UCSD-AML1 (cell line): ENCODE measurements at regions not wholly inside any gene's neighbourhood (a gene's known extent, or its start where the extent isn't known, plus 50 kb on each side); places are given as distances from the start of the nearest gene placed in this dataset.

Experiments
- DNase-seq: peaks from one replicate; lab custom pipeline; 2025; ENCODE audit not compliant: unreplicated experiment; lab: John Stamatoyannopoulos, UW

DNA sequence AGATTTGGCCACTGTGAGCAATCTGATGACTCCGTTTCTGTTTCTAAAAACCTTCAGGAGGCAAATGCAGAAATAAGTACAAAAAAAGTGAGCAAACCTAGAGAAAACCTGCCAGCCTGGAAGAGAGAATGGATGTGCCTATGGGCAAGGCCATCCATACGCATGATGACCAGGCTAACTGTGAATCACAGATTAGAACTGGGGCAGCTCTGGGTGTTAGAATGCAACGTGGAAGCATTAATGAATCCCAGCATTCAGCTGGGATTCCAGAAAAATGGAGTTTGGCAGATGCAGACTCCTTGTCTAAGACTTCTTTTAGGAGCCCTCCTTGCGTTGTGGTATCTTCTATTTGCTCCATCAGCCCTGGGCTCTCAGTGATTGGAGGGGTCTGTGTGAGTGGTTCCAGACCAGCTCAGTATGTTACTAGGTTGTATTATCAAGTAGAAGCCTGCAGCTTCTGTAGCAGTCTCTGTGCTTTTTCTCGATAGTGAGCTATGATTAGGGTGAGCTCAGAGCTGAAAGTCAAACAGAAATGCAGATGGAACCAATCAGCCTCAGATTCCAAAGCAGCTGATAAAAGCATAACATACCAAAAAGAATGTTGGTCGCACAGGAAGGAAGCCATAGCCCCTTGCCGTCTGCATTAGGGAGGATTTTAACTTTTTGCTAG, 154.0 kb downstream of the PSMG1 start:
- DNase-seq: no peak

DNA sequence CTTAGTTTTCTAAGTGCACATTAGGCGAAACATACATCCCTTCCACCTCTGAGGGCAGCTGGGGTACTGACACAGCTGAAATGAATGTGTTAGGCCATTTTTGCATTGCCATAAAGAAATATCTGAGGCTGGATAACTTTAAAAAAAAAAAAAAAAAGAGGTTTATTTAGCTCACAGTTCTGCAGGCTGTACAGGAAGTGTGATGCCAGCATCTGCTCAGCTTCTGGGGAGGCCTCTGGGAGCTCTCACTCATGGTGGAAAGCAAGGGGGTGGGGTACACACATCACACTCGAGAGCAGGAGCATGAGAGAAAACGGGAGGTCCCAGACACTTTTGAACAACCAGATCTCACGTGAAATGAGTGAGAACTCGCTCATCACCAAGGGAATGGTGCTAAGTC, 158.1 kb downstream of the PSMG1 start:
- no peak for DNase-seq

DNA sequence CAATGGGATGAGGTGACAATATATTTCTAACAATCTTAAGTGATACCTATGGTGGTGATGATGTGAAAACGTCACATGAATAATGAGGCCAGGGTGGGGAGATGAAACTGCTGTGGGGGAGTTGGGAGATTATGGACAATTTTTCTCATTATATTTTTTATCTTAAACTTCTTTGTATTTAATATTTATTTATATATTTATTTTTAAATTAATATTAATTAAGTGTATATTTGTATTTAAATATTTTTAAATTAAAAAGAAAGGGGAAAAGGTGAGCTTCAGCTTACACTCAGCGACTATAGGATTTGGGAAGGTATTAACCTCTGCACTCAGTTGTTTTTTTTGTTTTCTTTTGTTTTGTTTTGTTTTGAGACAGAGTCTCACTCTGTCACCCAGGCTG, 158.7 kb downstream of the PSMG1 start:
- DNase-seq: no peak

- no peak for DNase-seq
Observed at GRCh38 chr21:39022863-39023693, 160.2 kb downstream of the PSMG1 start.

GRCh38 chr21:39022466-39022862, 160.8 kb downstream of the PSMG1 start:
- no peak for DNase-seq

DNA sequence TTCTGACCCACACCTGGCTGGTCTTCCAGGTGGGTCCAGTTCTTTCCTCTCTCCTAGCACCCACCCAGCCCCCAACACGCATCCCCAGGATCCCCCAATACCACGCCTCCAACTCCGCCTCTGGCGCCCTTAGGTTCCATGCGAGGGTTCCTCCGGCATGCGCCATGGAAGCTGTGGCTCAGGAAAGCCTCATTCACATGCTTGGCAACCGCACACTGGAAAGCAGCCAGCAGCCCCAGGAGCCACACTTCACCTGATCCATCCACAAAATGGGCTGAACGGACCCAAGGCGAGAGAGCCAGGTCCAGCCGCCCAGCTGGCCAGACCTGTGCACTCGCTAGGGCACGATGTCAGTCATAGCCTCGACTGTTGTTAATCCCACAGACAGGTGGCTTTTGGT, 161.2 kb downstream of the PSMG1 start:
- DNase-seq: no peak

- DNase-seq: no peak
Observed at GRCh38 chr21:39021478-39021832, 161.8 kb downstream of the PSMG1 start.

DNA sequence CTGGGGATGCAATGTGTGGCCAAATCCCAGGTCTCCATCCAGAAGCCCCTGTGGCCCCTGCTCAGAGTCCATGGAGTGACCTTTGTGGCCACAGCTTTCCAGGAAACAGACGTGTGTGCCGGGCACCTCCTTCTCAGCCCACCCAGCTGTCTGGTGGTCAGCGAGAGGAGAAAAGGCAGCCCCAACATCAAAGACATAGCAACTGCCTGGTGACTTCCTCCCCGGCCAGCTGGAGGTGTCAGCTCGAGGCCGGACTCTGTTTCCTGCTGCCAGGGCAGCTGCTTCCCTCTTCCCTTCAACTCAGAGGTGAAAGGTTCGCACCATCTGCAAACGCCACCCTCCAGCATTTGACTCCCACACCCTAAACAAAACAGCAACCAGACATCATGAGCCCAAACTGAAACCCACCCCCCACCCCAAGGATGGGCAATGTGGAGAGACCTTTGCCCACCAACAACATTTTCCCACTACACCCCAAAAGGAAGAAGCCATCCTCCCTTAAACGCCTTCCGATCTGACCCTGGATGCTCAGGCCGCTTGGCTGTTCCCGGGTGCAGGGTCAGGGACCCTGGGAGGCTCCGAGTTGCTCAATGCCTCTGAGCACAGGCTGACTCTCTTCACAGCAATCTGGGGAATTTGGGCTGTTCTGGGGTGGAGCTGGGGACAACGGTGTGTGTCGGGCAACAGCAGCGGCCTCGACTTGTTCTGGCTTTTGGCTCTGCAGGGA, 162.3 kb downstream of the PSMG1 start:
- peak; percentile 72 for DNase-seq

- DNase-seq: no peak
Observed at GRCh38 chr21:39018730-39019129, 164.5 kb downstream of the PSMG1 start.

- DNase-seq: peak; percentile 49
Observed at GRCh38 chr21:39016740-39017315, 166.4 kb downstream of the PSMG1 start.

GRCh38 chr21:39014747-39015146, 168.5 kb downstream of the PSMG1 start:
- DNase-seq: no peak

DNA sequence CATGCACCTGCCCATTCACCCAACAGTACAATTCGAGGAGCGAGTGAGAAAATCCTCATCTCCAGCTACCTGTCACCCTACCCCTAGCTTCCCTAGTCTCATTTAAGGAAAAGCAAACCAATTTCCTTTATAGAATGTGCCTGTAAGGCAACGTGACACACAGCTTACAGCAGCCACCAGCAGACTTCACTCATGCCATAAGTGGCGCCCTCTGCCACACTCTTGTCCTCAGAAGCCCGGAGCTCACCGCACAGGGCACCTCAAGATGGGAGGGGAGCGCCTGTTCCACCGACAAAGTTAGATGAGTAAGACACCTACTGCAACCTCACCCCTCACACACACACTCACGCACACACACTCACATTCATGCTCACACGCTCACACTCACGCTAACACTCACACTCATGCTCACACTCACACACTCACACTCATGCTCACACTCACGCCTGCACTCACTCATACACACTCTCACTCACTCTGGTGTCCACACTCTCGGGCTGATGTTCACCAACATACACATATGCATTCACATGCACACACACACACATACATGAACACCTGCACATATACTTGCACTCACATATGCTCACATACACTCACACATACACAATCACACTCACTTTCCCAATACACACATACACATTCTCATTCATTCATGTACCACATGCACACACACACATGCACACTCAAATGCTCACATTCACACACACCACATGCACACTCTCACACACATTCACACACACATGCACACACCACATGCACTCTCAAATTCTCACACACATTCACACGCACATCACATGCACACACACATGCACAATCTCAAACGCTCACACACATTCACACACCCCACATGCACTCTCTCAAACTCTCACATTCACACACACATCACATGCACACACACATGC, 170.7 kb downstream of the PSMG1 start:
- DNase-seq: peak; percentile 46

GRCh38 chr21:39011911-39012310, 171.3 kb downstream of the PSMG1 start:
- DNase-seq: no peak

DNA sequence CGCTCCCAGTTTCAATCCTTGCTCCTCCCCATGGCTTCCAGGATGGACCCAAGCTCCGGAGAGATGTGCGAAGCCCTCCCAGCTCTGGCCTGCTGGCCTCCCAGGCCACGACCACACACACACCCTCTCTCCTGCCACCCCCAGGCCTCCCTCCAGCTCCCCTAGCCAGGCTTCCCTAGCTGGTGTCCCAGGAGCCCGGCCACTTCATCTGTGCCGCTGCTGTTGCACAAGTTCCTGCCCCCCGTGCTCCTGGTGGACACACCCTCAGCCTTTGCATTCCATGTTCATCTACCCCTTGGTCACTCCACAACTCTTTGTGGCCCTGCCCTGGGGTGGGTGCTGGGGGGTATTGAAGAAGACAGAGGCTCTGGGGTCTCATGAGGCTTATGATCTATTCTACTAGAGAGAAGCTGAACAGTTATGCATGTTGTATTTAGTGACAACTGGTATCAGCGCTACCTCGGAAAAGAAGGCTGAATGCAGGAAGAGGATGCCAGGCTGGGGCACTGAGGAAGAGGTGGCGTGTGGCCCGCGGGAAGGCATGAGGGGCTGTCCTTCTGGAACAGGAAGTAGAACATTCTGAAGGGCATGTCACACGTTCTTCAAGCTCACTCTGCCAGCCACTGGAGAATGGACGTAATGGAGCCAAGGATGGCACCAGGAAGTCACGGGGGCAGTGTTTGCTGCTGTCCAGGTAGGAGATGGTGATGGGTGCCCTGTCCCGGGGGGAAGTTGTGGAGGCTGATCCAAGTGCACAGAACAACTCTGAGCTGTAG, 172.4 kb downstream of the PSMG1 start:
- DNase-seq: peak; percentile 60

- no peak for DNase-seq
Observed at GRCh38 chr21:39009587-39010225, 173.5 kb downstream of the PSMG1 start.

- no peak for DNase-seq
Observed at GRCh38 chr21:39007985-39008384, 175.3 kb downstream of the PSMG1 start.

DNA sequence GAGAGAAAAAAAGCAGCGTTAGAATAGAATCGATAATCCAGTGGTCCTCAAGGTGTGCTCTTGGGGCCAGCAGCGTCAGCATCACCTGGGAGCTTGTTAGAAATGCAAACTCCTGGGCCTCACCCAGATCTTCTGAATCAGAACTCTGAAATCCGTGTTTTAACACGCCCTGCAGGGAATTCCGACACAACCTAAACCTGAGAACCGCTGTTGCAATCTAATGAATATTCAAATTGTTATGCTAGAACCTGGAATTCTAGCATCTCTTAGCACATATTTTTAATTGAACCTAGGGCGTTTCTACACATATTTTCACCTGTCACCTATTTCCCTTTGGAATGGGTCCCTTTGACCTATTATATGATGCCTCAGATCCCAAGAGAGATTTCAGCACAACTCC, 175.7 kb downstream of the PSMG1 start:
- no peak for DNase-seq

DNA sequence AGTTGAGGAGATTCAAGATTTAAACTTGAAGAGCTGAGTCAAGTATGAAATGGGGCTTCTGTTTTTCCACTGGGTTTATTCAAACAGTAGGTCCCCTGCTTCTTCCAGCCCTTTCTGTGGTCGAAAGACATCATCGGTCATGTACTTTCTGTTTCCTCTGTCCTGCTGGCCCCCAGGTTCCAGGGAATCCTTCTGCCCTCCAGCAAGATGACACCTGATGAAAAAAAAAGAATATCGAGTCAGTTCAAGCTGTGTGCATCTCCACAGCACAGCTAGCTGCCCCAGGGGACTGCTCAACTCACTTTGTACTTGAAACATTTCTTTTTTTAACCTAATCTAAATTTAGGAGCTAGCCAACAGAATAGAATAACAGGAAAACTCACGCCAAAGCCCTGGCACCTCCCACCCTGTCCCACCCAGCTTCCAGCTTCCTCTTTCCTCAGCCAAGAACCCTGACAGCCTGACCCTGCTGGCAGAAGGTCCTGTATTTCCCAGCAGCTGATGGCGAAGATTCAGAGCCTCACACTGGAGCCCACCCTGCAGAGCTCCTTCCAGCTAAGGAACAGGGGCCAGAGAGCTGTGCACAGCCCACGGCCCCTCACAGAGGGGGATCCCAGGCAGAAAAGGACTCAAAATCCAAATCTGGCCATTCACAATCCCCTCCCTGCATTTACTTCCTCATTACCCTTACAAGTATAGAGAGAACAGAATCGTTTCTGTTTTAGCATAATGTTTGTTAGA, 176.5 kb downstream of the PSMG1 start:
- DNase-seq: peak; percentile 77

GRCh38 chr21:39005502-39005787, 177.8 kb downstream of the PSMG1 start:
- no peak for DNase-seq
